T1000 (cell line): ENCODE measurements at regions not wholly inside any gene's neighbourhood (a gene's known extent, or its start where the extent isn't known, plus 50 kb on each side); places are given as distances from the start of the nearest gene placed in this dataset.

Experiments used
- DNase-seq: peaks from one replicate; lab custom pipeline; 2025; ENCODE audit warnings: mixed read lengths; lab: John Stamatoyannopoulos, UW

DNA sequence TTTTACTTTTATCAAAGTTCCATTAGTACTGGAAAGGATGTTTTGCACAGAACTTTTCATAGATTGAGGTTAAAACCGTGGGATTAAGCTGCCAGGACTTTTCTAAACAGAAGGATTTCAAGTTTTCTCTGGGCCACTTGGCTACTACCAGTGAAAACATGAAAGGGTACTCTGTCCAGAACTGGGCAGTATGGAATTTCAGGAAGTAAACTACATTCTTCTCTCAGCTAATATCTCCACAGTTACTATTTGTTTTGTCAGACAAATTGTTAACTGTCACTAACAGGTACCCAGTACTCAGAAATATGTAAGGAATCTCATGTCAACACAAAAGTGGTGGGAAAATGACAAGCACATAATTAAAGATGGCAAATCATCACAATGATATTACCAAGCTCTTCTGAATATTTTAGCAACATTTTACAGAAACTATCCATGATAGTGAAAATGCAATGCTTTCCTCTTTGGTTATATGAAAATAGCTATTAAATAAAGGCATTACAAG lies 454.4 kb downstream of the C4orf33 start:
- no peak for DNase-seq

DNA sequence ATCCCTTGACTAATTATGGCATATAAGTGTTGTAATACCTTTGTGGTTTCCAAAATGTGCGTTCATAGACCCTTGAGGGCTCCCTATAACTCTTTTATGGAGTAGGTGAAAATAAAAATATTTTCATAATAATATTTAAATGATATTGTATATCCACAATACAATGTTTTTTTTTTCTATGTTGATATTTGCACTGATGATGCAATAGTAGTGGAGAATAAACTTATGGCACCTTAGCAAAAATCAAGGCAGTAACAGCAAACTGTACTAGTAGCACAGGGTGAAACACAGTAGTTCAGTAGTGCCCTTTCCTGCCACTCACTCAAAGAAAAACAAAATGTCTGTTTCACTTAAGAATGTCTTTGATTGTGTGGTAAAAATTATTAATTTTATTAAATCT lies 465.3 kb downstream of the C4orf33 start:
- no peak for DNase-seq

DNA sequence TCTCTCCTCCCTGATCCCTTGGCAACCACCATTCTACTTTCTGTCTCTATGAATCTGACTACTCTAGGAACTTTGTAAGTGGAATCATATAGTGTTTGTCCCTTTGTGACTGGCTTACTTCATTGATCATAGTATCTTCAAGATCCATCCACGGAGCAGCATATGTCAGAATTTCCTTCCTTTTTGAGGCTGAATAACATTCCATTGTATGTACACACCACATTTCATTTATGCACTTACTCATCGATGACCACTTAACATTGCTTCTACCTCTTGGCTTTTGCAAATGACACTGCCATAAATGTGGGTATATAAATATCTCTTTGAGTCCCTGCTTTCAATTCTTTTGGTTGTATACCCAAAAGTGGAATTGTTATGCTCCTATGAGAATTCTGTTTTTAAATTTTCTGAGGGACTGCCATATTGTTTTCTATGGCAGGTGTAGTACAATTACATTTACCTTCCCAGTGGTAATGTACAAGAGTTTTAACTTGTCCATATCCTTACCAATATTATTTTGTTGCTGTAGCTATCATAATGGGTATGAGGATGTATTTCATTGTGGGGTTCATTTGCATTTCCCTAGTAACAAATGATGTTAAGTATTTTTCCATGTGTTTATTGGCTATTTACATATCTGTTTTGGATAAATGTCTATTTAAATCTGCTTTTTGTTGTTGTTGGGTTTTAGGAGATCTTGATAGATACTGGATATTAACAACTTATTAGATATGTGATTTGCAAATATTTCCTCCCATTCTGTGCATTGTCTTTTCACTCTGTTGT lies 466.1 kb downstream of the C4orf33 start:
- DNase-seq = no peak

DNA sequence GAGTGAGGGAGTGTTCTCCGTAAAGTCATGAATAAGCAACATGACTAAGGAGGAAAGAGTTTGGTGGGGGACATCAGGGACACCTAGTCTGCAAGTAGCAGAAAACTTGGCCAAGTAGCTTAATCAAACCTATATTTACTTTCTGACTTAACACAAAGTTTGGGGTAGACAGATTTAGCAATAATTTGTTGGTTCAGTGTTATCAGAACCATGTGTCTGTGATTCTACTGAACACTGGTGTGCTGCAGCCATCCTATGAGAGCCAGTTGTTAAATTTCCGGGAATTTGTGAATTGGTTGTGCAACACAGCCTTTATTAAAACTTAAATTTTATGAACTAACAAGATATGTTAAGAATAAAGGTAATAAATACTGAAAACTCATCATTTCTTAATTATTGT lies 469.3 kb downstream of the C4orf33 start:
- no peak for DNase-seq

DNA sequence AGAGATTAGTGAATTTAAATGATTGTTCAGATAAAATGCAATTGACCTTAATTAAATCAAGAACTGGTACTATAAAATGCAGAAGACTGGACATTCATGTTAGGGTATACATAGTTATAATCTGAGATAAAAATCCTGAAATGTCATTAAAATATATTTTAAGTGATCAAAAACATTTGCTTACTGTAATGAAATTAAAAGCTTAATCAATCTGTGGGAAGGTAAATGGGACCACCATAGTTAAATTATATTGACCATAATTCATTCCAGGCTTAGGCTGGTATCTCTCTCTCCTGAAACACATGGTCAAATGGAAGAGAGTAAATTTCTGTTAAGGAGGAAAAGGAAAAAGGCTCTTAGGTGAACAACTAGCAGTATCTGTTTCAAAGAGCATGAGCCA lies 474.4 kb downstream of the C4orf33 start:
- no peak for DNase-seq

DNA sequence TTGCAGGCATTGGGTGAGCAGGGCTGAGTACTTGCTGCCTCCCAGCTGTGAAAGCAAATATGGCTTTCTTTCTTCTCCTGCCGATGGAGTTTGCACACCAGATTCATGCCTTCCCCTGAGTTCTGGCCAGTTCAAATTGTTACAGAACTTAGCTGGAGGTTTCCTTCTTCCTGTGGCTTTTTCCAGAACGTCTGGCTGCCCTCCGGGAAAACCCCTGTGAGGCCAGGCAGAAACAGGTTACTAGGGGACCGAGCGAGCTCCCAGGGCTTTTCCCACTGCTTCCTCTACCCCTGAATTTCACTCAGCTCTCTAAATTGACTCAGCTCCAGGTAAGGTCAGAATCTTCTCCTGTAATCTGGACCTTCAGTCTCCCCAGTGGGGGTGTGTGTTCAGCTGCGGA lies 482.4 kb downstream of the C4orf33 start:
- no peak for DNase-seq

DNA sequence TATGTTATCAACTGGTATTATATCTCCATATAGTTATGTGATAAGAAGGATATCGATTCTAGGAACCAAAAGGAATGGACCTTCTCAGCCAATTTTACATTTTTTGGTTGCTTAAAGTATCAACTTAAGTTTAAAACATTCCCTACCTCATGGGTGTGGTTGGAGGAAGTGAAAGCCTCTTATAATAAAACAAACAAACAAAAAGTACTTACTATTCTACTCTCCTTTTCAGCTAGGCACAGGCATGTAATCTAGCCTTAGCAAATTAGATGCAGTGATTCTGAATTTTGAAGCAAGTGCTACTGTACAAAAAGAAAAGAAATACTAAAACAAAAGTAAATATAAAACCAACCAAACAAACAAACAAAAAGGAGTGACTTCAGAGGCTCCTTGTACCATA lies 485.4 kb downstream of the C4orf33 start:
- no peak for DNase-seq

DNA sequence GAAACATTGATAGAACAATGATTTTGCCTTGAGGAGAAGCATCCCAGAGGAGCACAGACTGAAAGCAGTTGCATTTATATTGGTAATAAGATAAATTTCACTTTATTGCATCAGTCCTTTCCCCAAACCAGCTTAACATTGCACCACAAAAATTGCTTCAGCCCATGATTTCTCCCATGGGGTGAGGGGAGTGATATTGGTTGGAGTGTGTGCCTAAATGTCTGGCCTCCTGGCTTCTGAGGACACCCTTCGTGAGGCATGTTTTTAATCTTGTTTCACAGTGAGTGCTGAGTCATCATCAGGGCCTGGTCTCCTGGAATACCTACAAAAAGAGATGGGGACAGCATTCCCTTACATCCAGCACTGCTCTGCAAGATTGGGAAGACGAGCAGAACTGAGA lies 487.9 kb downstream of the C4orf33 start:
- DNase-seq = no peak

DNA sequence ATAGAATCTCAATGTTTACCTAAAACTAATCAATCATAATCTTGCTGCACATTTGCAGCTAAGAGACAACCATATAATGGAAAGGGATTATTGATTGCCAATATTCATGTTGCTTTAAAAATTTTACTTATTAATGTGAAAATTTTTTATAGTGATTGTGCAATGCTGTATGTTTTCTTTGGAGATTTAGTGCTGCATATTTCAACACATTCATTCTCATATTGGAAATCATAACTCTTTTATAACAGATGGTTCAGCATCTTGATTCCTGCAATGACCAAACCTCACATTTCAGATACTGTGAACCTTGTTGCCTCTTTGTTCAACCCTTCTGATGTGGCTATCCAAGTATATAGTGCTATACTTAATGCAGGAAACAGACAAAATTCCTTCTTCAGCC lies 502.6 kb downstream of the C4orf33 start:
- no peak for DNase-seq

DNA sequence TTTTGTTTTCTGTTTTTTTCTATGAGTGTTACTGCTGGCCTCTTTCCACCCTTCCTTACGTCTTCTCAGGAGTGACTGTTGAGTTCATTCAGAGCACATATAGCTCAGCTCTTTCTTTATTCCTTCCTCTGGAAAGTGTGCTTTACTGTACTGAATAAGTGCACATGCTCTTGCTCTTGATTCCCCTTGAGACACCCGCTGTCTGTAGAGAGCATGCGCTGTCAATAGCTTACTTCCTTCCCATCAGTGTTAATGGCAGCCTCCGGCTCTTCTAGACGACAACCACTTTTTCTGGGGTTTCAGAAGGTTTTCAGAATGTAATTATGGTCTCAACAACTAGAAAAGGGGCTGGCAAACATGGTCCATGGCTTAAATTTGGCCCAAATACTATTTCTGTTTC lies 504.9 kb downstream of the C4orf33 start:
- no peak for DNase-seq

DNA sequence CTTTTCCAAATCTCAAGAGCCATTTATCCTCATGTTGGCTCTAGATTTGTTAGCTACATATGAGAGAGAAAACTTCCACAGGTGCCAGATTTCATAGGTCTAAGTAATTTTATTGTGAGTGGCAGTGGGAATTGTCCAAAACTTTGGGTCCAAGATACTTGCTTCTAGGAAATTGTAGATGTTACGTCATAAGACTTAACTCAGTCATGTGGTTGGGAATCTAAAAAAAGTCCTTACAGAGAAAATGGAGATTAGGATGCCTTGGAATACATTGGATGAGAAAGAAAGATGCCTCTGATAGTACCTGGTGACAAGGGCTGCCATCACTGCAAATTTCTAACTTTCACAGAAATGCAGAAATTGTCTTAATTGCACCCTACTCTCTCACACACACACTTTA lies 506.5 kb downstream of the C4orf33 start:
- no peak for DNase-seq

DNA sequence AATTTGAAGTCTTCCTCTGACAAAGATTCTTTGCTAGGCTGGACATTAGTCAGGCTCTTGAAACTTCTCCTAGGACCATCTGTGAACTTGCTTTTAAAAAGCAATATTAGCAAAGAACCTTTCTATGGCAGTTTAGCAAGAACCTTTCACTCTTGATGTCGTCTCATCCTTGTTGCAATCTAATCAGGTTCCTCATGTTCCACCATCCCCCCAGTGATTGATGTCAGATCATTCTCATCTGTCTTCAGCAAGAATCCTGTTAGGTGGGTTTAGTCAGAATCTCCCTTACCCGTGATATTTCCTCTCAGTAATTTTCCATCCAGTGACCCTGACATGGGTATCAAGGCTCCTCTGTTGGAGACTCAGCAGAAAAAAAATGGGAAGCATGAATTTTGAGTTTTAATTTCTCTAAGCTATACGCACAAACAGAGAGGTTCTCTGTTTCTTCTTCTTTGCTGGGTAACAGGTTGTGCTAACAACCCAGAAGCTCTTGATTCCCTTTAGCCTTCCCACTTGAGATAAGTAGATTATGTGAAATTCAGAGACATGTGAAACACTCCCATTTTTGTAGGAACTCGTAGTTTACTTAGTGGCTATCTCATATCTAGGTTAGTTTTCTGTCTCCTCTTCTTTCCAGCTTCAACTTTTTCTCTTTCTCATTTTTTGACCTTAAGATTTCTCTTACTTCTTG lies 507.4 kb downstream of the C4orf33 start:
- DNase-seq = no peak

DNA sequence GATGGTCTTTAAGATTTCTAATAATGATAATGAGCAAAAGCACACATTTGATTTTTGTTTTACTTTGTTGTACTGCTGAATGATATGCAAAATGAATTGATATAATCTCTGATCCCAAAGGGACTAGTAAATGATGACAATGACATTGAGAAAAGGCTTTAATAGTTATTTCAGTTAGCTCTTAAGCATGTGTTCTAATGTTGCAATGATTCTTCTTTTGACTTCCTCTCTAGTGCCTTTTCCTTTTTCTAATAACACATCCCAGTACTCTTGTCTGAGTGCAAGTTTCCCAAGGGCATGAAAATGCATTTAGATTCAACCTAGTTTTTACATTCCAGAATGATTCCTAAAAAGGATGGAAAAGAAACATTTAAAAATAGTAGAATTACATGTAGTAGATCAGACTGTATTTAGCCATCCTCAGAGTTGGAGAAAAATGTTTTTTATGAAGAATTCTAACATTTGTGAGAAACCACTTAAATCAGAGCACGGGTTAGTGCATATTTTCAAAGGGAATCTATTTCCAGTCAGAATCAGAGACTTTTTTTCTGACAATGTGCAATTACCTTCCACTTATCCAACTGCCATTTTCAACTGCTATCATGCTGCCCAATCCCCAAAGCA lies 508.8 kb downstream of the C4orf33 start:
- DNase-seq = no peak

DNA sequence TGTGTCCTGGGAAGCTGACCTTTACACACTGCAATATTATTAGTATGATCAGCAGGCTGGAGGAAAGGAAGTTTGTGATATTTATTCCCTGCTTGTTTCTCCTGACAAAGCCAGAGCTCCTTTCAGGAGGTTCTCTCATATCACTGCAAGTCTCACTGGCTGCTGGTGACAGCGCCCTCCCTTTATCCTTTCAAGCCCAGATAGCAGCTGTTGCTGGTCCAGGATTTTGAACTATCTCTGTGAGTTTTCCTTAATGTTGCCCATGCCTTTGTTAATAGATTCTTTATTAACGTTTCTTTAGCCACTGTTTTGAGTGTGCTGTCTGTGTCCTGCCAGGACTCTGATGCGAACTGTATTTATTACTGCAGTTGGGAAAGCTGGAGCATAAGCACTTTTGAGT lies 518.7 kb downstream of the C4orf33 start:
- DNase-seq = no peak

DNA sequence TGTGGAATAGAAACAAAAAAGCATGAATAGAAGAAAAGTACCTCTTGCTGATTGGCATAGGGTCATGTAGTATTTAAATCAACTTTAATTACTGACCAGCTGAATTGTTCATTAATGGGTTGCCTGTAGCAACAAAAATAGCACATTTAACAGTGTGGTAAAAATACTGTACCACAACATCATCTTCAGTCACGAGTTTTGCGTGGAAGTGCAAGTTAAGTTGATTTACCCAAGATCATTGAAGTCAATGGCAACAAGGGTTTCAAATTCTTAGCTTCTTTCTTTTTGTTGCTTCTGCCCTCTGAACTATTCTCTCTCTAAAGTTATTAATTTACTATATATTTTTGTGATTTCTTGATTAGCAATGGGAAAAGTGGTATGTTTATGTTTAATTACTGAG lies 526.6 kb downstream of the C4orf33 start:
- no peak for DNase-seq

DNA sequence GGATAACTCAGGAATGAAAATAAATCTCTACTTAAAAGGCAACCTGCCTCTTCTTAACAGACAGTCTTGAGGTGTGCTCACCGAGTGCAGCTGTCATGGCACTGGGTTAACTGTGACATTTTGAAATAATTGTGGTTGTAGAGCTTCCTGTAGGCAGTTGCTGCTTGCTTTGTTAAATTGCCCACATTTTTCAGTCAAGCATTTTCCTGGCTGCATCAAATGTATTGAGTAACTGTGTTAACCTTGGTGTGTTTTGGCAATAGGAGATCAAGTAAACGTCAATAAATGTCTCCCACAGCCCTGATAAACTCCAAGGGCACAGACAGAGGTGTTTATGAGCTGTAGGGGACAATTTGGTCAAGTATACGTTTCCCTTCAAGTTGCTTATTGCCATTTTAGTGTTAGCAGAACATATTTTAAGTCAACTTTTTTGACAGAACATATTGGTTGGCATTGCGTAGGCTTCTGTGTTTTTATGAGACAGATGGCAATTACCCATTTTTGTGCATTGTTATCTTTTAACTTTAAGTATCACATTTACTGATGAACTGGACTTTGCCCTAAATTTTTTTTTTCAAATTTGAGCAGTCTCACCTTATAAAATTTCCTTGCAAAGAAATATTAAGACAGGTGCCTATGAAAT lies 527.4 kb downstream of the C4orf33 start:
- DNase-seq = no peak

DNA sequence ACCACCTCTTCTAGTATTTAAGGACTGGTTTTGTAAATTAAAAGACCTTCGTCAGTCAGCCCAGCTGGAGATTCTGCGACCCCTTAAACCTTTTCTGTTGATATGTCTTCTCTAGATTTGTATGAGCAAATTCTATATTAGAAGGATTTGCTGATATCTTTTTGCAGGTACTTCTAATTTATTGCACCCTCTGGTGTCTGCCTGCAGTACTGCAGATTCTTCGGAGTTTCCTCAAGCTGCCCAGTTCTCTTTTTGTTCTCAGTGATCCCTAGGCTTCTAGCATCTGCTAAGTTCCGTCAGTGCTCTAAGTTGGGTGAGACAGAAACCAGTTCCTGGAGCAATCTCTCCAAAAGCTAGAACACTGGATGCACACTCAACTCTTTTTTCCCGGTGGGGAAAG lies 545.2 kb downstream of the C4orf33 start:
- no peak for DNase-seq

DNA sequence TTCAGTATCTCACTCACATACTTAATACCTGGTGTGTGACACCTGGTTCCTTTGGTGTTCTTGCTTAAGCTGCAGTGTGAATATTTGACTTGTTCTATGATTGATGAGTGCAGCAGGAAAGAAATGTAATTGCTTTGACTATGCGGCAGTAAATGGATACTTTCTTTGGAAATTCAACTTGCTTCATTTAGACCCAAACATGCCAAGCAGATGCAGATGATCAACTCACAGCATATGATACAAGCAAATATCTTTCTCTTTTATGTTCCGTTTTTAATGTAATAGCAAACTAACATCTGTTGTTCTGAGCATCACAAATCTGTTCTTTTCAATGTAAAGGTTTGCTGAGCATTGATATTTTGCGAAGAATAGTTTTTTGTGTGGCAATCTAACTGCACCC lies 549.5 kb downstream of the C4orf33 start:
- no peak for DNase-seq

DNA sequence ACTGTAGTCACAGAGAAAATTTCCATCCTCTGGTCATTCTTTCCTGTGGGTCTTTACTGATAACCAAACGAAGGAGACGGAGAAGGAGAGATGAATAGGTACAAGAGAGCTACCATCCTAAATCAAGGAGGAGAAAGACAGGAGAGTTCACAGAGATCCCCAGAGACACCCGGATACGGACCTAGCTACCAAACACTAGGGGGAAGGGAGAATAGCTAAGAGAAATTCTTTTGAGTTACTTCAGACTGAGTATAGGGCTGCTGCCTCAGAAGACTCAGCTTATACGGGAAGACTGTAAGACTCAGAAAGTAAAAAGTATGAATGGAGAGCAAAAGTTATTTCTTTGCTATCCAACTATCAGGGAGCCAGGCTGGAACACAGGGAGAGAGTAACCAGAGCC lies 572.1 kb downstream of the C4orf33 start:
- no peak for DNase-seq

DNA sequence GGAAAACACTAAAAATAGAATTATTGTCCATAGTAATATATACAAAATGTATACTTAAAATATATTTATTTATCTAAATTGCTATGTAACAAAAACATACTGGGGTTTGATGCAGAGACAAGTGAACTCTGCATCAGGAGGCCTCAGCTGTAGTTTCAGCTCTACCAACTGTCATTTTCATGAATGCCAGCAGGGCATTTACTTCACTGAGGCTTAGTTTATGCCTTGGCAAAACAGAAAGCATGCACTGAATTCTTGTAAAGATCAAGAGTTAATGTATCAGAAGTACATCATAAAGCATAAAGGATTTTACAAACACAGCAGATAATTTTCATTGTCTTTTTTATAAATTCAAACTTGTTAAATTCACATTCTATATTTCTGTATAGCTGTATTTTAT lies 577.0 kb downstream of the C4orf33 start:
- DNase-seq = no peak

DNA sequence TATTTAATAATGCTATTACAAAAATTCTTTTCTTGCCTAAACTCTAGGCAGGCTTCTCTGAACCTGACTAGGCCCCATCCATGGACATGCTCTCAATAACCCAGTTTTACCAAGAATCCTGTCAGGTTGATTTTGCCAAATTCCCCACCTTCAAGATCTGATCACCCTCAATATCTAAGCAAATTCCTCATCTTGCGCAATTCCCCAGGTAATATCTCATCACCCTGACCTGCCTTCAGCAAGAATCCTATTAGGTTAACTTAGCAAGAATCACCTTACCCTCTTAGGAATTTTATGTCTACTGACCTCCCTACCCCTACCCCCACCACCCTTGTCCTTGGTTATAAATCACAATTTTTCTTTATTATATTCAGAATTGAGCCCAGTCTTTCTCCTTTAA lies 579.1 kb downstream of the C4orf33 start:
- DNase-seq = no peak

DNA sequence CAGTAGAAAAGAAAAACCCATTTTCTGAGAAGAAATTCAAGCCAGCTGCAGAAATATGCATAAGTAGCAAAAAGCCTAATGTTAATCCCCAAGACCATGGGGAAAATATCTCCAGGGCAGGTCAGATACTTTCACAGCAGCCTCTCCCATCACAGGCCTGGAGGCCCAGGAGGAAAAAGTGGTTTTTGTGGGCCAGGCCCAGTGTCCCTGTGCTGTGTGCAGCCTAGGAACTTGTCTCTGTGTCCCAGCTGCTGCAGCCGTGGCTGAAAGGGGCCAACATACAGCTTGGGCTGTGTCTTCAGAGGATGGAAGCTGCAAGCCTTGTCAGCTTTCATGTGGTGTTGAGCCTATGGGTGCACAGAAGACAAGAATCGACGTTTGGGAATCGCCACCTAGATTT lies 581.0 kb downstream of the C4orf33 start:
- DNase-seq = no peak

DNA sequence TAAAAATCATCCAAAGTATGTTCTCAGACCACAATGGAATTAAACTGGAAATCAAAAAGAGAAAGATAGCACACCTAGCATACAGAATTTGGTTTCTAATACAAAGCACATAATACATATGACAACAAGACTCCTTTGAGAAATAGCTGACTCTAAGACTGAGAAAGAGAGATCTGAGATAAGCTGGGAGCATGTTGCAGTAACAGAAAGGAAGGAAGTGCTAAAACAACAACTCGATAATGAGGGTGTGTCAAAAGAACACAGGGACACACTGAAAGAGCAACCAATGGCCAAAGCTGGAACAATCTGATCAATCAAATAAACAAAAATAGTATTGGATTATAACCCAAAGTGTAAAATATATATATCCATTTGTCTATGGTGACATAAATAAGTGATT lies 586.6 kb downstream of the C4orf33 start:
- DNase-seq = no peak
